ENCODE measurements at regions not wholly inside any gene's neighbourhood (a gene's known extent, or its start where the extent isn't known, plus 50 kb on each side); places are given as distances from the start of the nearest gene placed in this dataset.
"Not testable (repeated sequence)": the region's sequence is repeated elsewhere in the genome, so short reads cannot be mapped to it uniquely, and the experiment has no call there.

- TF ChIP-seq CTCF (IDR thresholded peaks at IDR 0.05; ENCODE audit: borderline replicate concordance, extremely low read depth, low read length, poor library complexity, severe bottlenecking); EZH2 (IDR thresholded peaks at IDR 0.05; ENCODE audit: borderline replicate concordance, low read depth, low read length, severe bottlenecking): not testable (repeated sequence)
These were observed 363.0 kb downstream of the SRGAP2C start for GRCh38 chr1:121547726-121548125.
